ENCODE measurements at regions not wholly inside any gene's neighbourhood (a gene's known extent, or its start where the extent isn't known, plus 50 kb on each side); places are given as distances from the start of the nearest gene placed in this dataset.

GRCh38 chr6:26184367-26184891, 97.2 kb downstream of the HFE start:
- no peaks in the 10 kb centered on the region for H3K27me3 Mint-ChIP-seq (ENCODE audit: low read depth)
- peaks cover 29% of the 10 kb centered on the region for H3K4me1 Mint-ChIP-seq (ENCODE audit: low read depth)
- H3K4me3 Mint-ChIP-seq (ENCODE audit: unreplicated experiment): peak overlapping the region; percentile 74
- no peak for TF ChIP-seq CTCF (IDR thresholded peaks at IDR 0.05)
- no peaks in the 10 kb centered on the region for H3K36me3 Mint-ChIP-seq (ENCODE audit: low read depth)
- H3K9me3 Mint-ChIP-seq (ENCODE audit: low read depth): no peaks in the 10 kb centered on the region
- no peak for DNase-seq (ENCODE audit: low spot score)
- H3K27ac Mint-ChIP-seq (ENCODE audit: unreplicated experiment): peak overlapping the region; percentile 90

GRCh38 chr6:26185004-26185403, 97.8 kb downstream of the HFE start:
- Mint-ChIP-seq H3K4me3 (ENCODE audit: unreplicated experiment) (no peak overlapping the region), H3K27ac (ENCODE audit: unreplicated experiment) (no peak overlapping the region), H3K9me3 (ENCODE audit: low read depth) (no peaks in the 10 kb centered on the region), H3K27me3 (ENCODE audit: low read depth) (no peaks in the 10 kb centered on the region), H3K4me1 (ENCODE audit: low read depth) (peaks cover 32% of the 10 kb centered on the region), H3K36me3 (ENCODE audit: low read depth) (no peaks in the 10 kb centered on the region)
- DNase-seq (ENCODE audit: low spot score): no peak
- TF ChIP-seq CTCF (IDR thresholded peaks at IDR 0.05): no peak

- Mint-ChIP-seq H3K27me3 (ENCODE audit: low read depth) (no peaks in the 10 kb centered on the region), H3K27ac (ENCODE audit: unreplicated experiment) (no peak overlapping the region), H3K9me3 (ENCODE audit: low read depth) (no peaks in the 10 kb centered on the region), H3K4me3 (ENCODE audit: unreplicated experiment) (no peak overlapping the region), H3K36me3 (ENCODE audit: low read depth) (no peaks in the 10 kb centered on the region), H3K4me1 (ENCODE audit: low read depth) (peaks cover 32% of the 10 kb centered on the region)
- TF ChIP-seq CTCF (IDR thresholded peaks at IDR 0.05): no peak
- DNase-seq (ENCODE audit: low spot score): no peak
These were observed 98.6 kb downstream of the HFE start for GRCh38 chr6:26185802-26186201.

- Mint-ChIP-seq H3K4me1 (ENCODE audit: low read depth) (peaks cover 32% of the 10 kb centered on the region), H3K27ac (ENCODE audit: unreplicated experiment) (no peak overlapping the region), H3K36me3 (ENCODE audit: low read depth) (no peaks in the 10 kb centered on the region), H3K4me3 (ENCODE audit: unreplicated experiment) (no peak overlapping the region), H3K9me3 (ENCODE audit: low read depth) (no peaks in the 10 kb centered on the region), H3K27me3 (ENCODE audit: low read depth) (no peaks in the 10 kb centered on the region)
- no peak for DNase-seq (ENCODE audit: low spot score)
- TF ChIP-seq CTCF (IDR thresholded peaks at IDR 0.05): no peak
These were observed 99.4 kb downstream of the HFE start for GRCh38 chr6:26186652-26187051.

- H3K27ac Mint-ChIP-seq (ENCODE audit: unreplicated experiment): no peak overlapping the region
- H3K9me3 Mint-ChIP-seq (ENCODE audit: low read depth): no peaks in the 10 kb centered on the region
These were observed 100.1 kb downstream of the HFE start for GRCh38 chr6:26187292-26187691.

More at GRCh38 chr6:26187292-26187691, 100.1 kb downstream of the HFE start:
- Mint-ChIP-seq H3K4me1 (ENCODE audit: low read depth) (peaks cover 32% of the 10 kb centered on the region), H3K36me3 (ENCODE audit: low read depth) (no peaks in the 10 kb centered on the region), H3K4me3 (ENCODE audit: unreplicated experiment) (no peak overlapping the region), H3K27me3 (ENCODE audit: low read depth) (no peaks in the 10 kb centered on the region)
- no peak for DNase-seq (ENCODE audit: low spot score)
- TF ChIP-seq CTCF (IDR thresholded peaks at IDR 0.05): no peak
